ENCODE measurements at regions not wholly inside any gene's neighbourhood (a gene's known extent, or its start where the extent isn't known, plus 50 kb on each side); places are given as distances from the start of the nearest gene placed in this dataset.

DNA sequence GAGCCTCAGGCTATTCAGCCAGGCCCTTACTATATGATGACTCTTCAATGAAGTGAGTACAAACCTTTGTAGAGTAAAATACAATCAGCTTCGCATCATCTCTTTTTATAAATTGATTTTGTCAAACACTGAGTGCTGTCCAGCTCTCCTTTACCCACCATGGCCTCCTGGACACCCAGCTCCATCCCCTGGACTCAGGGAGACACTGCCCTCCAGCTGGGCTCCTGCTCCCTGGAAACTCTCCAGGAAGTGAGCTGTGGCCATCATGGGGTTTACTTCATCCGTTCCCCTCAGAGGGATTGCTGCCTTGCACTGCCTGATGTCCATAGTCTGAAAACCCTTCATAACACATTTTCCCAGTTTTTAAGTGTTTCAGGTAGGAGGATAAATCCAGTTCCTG, 82.5 kb upstream of the XIRP2 start:
- no peaks in the 10 kb centered on the region for H3K27me3 ChIP-seq (ENCODE audit: insufficient read depth, low read depth, low read length)
- no peak overlapping the region for H3K4me3 ChIP-seq (ENCODE audit: low read length)
- no peaks in the 10 kb centered on the region for H3F3A ChIP-seq (ENCODE audit: insufficient read depth, low read length, poor library complexity, severe bottlenecking)
- no peaks in the 10 kb centered on the region for H3K36me3 ChIP-seq (ENCODE audit: insufficient read depth, low read length)
- H3K9ac ChIP-seq (ENCODE audit: low read length) = no peak overlapping the region
- no peaks in the 10 kb centered on the region for H4K20me1 ChIP-seq (ENCODE audit: insufficient read depth)
- no peak overlapping the region for H3K4me2 ChIP-seq (ENCODE audit: low read length)
- H3K9me2 ChIP-seq (ENCODE audit: insufficient read depth, low read length) = no peaks in the 10 kb centered on the region
- no peak for TF ChIP-seq MXI1 (conservative IDR thresholded peaks at IDR 0.05; ENCODE audit: poor library complexity, severe bottlenecking)
- TF ChIP-seq, protein P1, sequence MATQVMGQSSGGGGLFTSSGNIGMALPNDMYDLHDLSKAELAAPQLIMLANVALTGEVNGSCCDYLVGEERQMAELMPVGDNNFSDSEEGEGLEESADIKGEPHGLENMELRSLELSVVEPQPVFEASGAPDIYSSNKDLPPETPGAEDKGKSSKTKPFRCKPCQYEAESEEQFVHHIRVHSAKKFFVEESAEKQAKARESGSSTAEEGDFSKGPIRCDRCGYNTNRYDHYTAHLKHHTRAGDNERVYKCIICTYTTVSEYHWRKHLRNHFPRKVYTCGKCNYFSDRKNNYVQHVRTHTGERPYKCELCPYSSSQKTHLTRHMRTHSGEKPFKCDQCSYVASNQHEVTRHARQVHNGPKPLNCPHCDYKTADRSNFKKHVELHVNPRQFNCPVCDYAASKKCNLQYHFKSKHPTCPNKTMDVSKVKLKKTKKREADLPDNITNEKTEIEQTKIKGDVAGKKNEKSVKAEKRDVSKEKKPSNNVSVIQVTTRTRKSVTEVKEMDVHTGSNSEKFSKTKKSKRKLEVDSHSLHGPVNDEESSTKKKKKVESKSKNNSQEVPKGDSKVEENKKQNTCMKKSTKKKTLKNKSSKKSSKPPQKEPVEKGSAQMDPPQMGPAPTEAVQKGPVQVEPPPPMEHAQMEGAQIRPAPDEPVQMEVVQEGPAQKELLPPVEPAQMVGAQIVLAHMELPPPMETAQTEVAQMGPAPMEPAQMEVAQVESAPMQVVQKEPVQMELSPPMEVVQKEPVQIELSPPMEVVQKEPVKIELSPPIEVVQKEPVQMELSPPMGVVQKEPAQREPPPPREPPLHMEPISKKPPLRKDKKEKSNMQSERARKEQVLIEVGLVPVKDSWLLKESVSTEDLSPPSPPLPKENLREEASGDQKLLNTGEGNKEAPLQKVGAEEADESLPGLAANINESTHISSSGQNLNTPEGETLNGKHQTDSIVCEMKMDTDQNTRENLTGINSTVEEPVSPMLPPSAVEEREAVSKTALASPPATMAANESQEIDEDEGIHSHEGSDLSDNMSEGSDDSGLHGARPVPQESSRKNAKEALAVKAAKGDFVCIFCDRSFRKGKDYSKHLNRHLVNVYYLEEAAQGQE (IDR thresholded peaks at IDR 0.05; ENCODE audit: borderline replicate concordance) = no peak
- TF ChIP-seq RAD21 (conservative IDR thresholded peaks at IDR 0.05) = no peak
- TF ChIP-seq, protein P2, sequence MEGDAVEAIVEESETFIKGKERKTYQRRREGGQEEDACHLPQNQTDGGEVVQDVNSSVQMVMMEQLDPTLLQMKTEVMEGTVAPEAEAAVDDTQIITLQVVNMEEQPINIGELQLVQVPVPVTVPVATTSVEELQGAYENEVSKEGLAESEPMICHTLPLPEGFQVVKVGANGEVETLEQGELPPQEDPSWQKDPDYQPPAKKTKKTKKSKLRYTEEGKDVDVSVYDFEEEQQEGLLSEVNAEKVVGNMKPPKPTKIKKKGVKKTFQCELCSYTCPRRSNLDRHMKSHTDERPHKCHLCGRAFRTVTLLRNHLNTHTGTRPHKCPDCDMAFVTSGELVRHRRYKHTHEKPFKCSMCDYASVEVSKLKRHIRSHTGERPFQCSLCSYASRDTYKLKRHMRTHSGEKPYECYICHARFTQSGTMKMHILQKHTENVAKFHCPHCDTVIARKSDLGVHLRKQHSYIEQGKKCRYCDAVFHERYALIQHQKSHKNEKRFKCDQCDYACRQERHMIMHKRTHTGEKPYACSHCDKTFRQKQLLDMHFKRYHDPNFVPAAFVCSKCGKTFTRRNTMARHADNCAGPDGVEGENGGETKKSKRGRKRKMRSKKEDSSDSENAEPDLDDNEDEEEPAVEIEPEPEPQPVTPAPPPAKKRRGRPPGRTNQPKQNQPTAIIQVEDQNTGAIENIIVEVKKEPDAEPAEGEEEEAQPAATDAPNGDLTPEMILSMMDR (IDR thresholded peaks at IDR 0.05; ENCODE audit: poor library complexity, severe bottlenecking) = no peak
- no peak for TF ChIP-seq EP300 (conservative IDR thresholded peaks at IDR 0.05; ENCODE audit: poor library complexity, severe bottlenecking)
- no peak for TF ChIP-seq POLR2AphosphoS5 (IDR thresholded peaks at IDR 0.05)
- no peaks in the 10 kb centered on the region for H3K9me3 ChIP-seq (ENCODE audit: low read length)
- no peak overlapping the region for H2AFZ ChIP-seq (ENCODE audit: low read depth, low read length)
- H3K79me2 ChIP-seq (replicated peaks; ENCODE audit: insufficient read depth, low read length) = no peaks in the 10 kb centered on the region
- H3K27ac ChIP-seq (ENCODE audit: low read length) = no peak overlapping the region

DNA sequence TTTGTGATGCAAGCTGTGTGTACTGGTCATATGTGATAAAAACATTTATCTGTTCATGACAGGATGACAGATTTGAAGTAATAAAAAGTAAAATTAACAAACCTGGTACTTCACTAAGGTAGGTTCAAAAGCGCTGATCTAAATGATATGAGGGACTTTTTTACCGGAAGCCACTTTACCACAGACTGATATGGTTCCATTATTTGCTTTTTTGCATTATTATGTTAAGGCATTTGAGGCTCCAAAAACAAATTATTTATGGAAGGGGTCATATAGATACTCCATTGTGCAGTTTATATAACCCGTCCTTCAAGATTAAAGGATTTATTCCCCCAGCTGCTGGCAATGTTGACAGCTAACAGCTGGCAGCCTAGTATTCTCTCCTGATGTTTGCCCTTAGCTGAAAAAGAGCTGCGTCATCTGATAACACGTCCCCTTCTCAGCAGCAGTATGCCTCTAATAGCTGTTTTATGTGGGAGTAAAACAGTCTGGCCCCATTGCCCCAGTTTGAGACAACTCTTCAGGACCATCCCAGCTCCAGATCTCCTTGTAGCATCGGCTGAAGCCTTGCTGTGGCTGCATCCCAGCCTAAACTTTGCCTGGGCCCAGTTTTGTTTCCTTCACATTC, 84.8 kb upstream of the XIRP2 start:
- TF ChIP-seq, protein P1 (IDR thresholded peaks at IDR 0.05; ENCODE audit: borderline replicate concordance) = no peak
- TF ChIP-seq, protein P2 (IDR thresholded peaks at IDR 0.05; ENCODE audit: poor library complexity, severe bottlenecking) = no peak
- TF ChIP-seq EZH2 (IDR thresholded peaks at IDR 0.05; ENCODE audit: borderline replicate concordance, insufficient read depth, low read length, poor library complexity, severe bottlenecking) (no peak), RAD21 (conservative IDR thresholded peaks at IDR 0.05) (no peak), POLR2AphosphoS5 (IDR thresholded peaks at IDR 0.05) (no peak), MXI1 (conservative IDR thresholded peaks at IDR 0.05; ENCODE audit: poor library complexity, severe bottlenecking) (no peak), TAF1 (IDR thresholded peaks at IDR 0.05; ENCODE audit: low read depth) (no peak), SMC3 (conservative IDR thresholded peaks at IDR 0.05; ENCODE audit: poor library complexity) (no peak), EP300 (conservative IDR thresholded peaks at IDR 0.05; ENCODE audit: poor library complexity, severe bottlenecking) (no peak)
- Histone ChIP-seq H4K20me1 (ENCODE audit: insufficient read depth) (no peaks in the 10 kb centered on the region), H3K4me3 (ENCODE audit: low read length) (no peak overlapping the region), H3K4me2 (ENCODE audit: low read length) (no peak overlapping the region), H3K27me3 (ENCODE audit: insufficient read depth, low read depth, low read length) (no peaks in the 10 kb centered on the region), H3K27ac (ENCODE audit: low read length) (no peak overlapping the region), H3K9ac (ENCODE audit: low read length) (no peak overlapping the region), H3K79me2 (replicated peaks; ENCODE audit: insufficient read depth, low read length) (no peaks in the 10 kb centered on the region), H2AFZ (ENCODE audit: low read depth, low read length) (no peak overlapping the region), H3K36me3 (ENCODE audit: insufficient read depth, low read length) (no peaks in the 10 kb centered on the region), H3F3A (ENCODE audit: insufficient read depth, low read length, poor library complexity, severe bottlenecking) (no peaks in the 10 kb centered on the region), H3K9me3 (ENCODE audit: low read length) (no peaks in the 10 kb centered on the region), H3K9me2 (ENCODE audit: insufficient read depth, low read length) (no peaks in the 10 kb centered on the region)
